ENCODE measurements at regions not wholly inside any gene's neighbourhood (a gene's known extent, or its start where the extent isn't known, plus 50 kb on each side); places are given as distances from the start of the nearest gene placed in this dataset.
A peak's percentile ranks its signal among the peaks of the same experiment; 100 is the strongest.

DNA sequence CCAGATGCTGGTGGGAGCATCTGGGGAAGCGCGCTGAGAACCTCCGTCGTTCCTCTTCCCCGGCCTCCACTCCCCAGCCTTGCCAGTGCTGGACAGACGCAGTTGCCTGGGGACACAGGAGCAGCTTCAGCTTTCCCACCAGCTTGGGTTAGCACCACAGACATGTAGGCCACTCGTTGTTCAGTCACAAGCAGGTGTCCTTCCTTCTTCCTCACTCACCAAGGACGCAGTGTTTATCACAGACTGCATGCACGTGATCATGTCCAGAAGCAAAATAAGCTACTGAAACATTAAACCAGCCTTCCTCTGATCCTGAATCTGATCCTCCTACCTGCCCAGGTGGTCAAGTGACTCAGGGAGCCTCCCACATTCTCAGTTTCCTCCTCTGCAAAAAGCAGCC, 232.9 kb downstream of the SYK start:
- Histone ChIP-seq H3K4me1 (ENCODE audit: control insufficient read depth, insufficient read depth, low read length) (peaks cover 18% of the 10 kb centered on the region), H3K4me3 (ENCODE audit: low read length) (no peak overlapping the region), H3K9me3 (ENCODE audit: control insufficient read depth, insufficient read depth, low read length) (no peaks in the 10 kb centered on the region), H3K27me3 (ENCODE audit: control insufficient read depth, insufficient read depth, low read length) (no peaks in the 10 kb centered on the region), H3K27ac (ENCODE audit: low read length) (no peak overlapping the region), H3K36me3 (ENCODE audit: control insufficient read depth, insufficient read depth, low read length) (no peaks in the 10 kb centered on the region)
- WGBS (ENCODE audit: insufficient coverage), result 88% methylated on average over 9 of the region's 9 CpGs
- DNase-seq, result no peak
- intact Hi-C loops (cut with micrococcal nuclease), result no loop called here
- no peak for ATAC-seq
- Mint-ChIP-seq H3K36me3 (no peaks in the 10 kb centered on the region), H3K9me3 (no peaks in the 10 kb centered on the region), H3K4me1 (peaks cover 23 to 31% of the 10 kb centered on the region in 2 donors), H3K27ac (peak overlapping the region in 1 of 2 donors; percentile 11), H3K4me3 (no peak overlapping the region), H3K27me3 (ENCODE audit: low read depth in 2 of 2) (peaks cover 0 to 4% of the 10 kb centered on the region in 2 donors)
- TF ChIP-seq, protein P1, sequence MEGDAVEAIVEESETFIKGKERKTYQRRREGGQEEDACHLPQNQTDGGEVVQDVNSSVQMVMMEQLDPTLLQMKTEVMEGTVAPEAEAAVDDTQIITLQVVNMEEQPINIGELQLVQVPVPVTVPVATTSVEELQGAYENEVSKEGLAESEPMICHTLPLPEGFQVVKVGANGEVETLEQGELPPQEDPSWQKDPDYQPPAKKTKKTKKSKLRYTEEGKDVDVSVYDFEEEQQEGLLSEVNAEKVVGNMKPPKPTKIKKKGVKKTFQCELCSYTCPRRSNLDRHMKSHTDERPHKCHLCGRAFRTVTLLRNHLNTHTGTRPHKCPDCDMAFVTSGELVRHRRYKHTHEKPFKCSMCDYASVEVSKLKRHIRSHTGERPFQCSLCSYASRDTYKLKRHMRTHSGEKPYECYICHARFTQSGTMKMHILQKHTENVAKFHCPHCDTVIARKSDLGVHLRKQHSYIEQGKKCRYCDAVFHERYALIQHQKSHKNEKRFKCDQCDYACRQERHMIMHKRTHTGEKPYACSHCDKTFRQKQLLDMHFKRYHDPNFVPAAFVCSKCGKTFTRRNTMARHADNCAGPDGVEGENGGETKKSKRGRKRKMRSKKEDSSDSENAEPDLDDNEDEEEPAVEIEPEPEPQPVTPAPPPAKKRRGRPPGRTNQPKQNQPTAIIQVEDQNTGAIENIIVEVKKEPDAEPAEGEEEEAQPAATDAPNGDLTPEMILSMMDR (IDR thresholded peaks at IDR 0.05), result no peak

DNA sequence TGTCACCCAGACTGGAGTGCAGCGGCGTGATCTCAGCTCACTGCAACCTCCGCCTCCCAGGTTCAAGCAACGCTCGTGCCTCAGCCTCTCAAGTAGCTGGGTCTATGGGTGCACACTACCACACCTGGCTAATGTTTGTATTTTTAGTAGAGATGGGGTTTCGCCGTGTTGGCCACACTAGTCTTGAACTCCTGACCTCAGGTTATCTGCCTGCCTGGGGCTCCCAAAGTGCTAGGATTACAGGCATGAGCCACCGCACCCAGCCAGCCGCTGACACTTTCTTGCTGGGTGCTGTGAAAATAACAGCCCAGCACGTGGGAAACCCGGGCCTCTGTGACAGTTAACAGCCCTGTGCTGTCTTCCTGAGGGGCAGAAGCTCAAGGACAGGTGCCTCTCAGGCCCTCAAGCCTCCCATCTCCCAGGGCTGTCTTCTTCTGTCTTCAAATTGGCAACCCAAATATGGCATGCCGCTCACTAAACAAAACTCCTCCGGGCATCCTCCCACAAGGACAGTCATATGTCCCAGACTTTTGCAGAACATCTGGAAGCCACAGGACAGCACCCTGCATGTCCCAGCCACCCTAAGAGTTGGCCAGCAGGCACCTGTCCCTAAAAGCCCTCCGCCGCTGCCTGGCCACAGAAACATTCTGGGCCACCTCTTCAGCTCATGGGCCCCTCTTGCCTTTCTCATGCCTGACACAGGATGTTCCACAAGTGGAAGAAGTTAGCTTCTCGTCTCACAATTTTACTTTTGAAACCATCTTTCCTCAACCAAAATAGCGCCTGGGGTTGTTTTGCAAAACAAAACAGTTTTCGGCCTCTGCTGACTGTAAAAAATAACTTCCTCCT, 233.6 kb downstream of the SYK start:
- H3K27ac Mint-ChIP-seq, result peak overlapping the region in 1 of 2 donors; percentile 11
- H3K9me3 Mint-ChIP-seq, result no peaks in the 10 kb centered on the region
- 63% methylated on average over 18 of the region's 18 CpGs for WGBS (ENCODE audit: insufficient coverage)
- H3K27me3 Mint-ChIP-seq (ENCODE audit: low read depth in 2 of 2), result peaks cover 0 to 4% of the 10 kb centered on the region in 2 donors
- DNase-seq (no peak), ATAC-seq (peak in 2 of 3 donors; percentile 20 to 45)
- Histone ChIP-seq H3K27ac (ENCODE audit: low read length) (no peak overlapping the region), H3K36me3 (ENCODE audit: control insufficient read depth, insufficient read depth, low read length) (no peaks in the 10 kb centered on the region), H3K4me3 (ENCODE audit: low read length) (no peak overlapping the region), H3K4me1 (ENCODE audit: control insufficient read depth, insufficient read depth, low read length) (peaks cover 23% of the 10 kb centered on the region), H3K27me3 (ENCODE audit: control insufficient read depth, insufficient read depth, low read length) (no peaks in the 10 kb centered on the region), H3K9me3 (ENCODE audit: control insufficient read depth, insufficient read depth, low read length) (no peaks in the 10 kb centered on the region)
- no peaks in the 10 kb centered on the region for H3K36me3 Mint-ChIP-seq
- TF ChIP-seq, protein P1 (IDR thresholded peaks at IDR 0.05), result no peak
- H3K4me3 Mint-ChIP-seq, result peak overlapping the region; percentile 43
- H3K4me1 Mint-ChIP-seq, result peaks cover 29 to 38% of the 10 kb centered on the region in 2 donors
- intact Hi-C loops (cut with micrococcal nuclease), result loop anchor here (5.0 kb wide), 2 partner anchors 217 to 692 kb away; no protein-coding TSS in a partner anchor

DNA sequence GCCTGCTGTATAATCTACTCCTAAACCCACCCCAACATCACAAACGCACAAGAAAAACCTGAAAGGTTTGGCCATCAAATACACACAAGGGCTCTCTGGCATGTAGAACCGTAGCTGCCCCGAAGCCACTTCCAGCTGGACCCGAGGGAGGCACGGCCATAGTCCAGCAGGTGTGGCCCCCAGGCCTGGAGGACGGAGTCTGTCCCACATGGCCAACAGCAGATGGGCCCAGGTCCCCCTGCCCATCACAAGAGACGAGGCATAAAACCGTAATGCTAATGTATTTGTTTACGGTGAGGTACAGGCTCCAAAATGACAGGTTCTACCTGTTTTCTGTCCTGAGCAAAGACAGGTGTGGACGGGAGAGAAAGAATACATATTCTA, 234.2 kb downstream of the SYK start:
- no peaks in the 10 kb centered on the region for H3K9me3 ChIP-seq (ENCODE audit: control insufficient read depth, insufficient read depth, low read length)
- H3K4me3 Mint-ChIP-seq, result peak overlapping the region; percentile 43
- no peaks in the 10 kb centered on the region for H3K36me3 ChIP-seq (ENCODE audit: control insufficient read depth, insufficient read depth, low read length)
- H3K36me3 Mint-ChIP-seq, result no peaks in the 10 kb centered on the region
- H3K27me3 ChIP-seq (ENCODE audit: control insufficient read depth, insufficient read depth, low read length), result no peaks in the 10 kb centered on the region
- TF ChIP-seq, protein P1 (IDR thresholded peaks at IDR 0.05), result no peak
- no peak for ATAC-seq
- peak overlapping the region in 1 of 2 donors; percentile 11 for H3K27ac Mint-ChIP-seq
- no peak overlapping the region for H3K27ac ChIP-seq (ENCODE audit: low read length)
- no peak overlapping the region for H3K4me3 ChIP-seq (ENCODE audit: low read length)
- H3K4me1 Mint-ChIP-seq, result peaks cover 36 to 44% of the 10 kb centered on the region in 2 donors
- H3K9me3 Mint-ChIP-seq, result no peaks in the 10 kb centered on the region
- H3K4me1 ChIP-seq (ENCODE audit: control insufficient read depth, insufficient read depth, low read length), result peaks cover 23% of the 10 kb centered on the region
- WGBS (ENCODE audit: insufficient coverage), result 91% methylated on average over 10 of the region's 10 CpGs
- no peak for DNase-seq
- H3K27me3 Mint-ChIP-seq (ENCODE audit: low read depth in 2 of 2), result peaks cover 0 to 4% of the 10 kb centered on the region in 2 donors
- intact Hi-C loops (cut with micrococcal nuclease), result loop anchor here (2.0 to 5.0 kb wide), 4 partner anchors 216 to 691 kb away; no protein-coding TSS in a partner anchor
